Tibial nerve (tissue), 4 donors: ENCODE measurements at regions not wholly inside any gene's neighbourhood (a gene's known extent, or its start where the extent isn't known, plus 50 kb on each side); places are given as distances from the start of the nearest gene placed in this dataset.

ENCODE experiments used
- CTCF ChIP-seq, 5 experiments: fragments of 200-600 bp in 3 of 5; fragments of 450-650 bp in 2 of 5; sonication (generic) in 3 of 5; IDR thresholded peaks; one replicate each; pipeline ENCODE4 v1.5.1; 2016 to 2019; ENCODE audit warnings: antibody characterized with exemption in 5 of 5, mild to moderate bottlenecking in 3 of 5, moderate library complexity in 2 of 5
- EP300 ChIP-seq, 2 donors: sonication (generic); formaldehyde crosslinking; IDR thresholded peaks; one replicate each; pipeline ENCODE4 v1.6.1; 2017; ENCODE audit warnings: antibody characterized with exemption in 2 of 2, mild to moderate bottlenecking in 1 of 2
- POLR2A ChIP-seq, 2 donors: fragments of 450-650 bp; IDR thresholded peaks; one replicate each; pipeline ENCODE4 v1.6.1; 2017; ENCODE audit warnings: antibody characterized with exemption in 2 of 2, mild to moderate bottlenecking in 2 of 2, moderate library complexity in 2 of 2

DNA sequence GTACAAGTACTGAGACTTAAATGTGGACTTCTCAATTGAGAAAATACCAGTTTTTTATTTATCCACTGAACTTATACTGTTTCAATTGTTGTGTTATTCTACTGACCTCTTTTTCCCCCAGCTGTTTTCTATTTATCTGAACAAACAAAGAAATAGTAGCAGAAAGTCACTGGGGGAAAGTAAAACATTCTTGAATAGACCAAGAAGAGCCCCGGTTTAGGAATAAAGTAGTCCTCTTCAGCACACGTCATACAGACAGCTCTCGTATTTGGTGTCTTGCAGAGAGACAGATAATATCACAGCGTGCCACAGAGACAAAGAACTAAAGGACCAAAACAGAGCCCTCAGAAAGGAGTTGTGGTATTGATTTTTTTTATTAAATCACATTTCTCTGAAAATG is 1159.1 kb upstream of the CDH8 start:
- TF ChIP-seq CTCF (IDR thresholded peaks at IDR 0.05) (no peak), EP300 (IDR thresholded peaks at IDR 0.05) (no peak), POLR2A (IDR thresholded peaks at IDR 0.05) (no peak)
